ENCODE measurements at regions not wholly inside any gene's neighbourhood (a gene's known extent, or its start where the extent isn't known, plus 50 kb on each side); places are given as distances from the start of the nearest gene placed in this dataset.

GRCh38 chr12:126312457-126312856 is 1247.2 kb downstream of the AACS start:
- no peak for DNase-seq (ENCODE audit: insufficient read length, low spot score)
- TF ChIP-seq, protein P1, sequence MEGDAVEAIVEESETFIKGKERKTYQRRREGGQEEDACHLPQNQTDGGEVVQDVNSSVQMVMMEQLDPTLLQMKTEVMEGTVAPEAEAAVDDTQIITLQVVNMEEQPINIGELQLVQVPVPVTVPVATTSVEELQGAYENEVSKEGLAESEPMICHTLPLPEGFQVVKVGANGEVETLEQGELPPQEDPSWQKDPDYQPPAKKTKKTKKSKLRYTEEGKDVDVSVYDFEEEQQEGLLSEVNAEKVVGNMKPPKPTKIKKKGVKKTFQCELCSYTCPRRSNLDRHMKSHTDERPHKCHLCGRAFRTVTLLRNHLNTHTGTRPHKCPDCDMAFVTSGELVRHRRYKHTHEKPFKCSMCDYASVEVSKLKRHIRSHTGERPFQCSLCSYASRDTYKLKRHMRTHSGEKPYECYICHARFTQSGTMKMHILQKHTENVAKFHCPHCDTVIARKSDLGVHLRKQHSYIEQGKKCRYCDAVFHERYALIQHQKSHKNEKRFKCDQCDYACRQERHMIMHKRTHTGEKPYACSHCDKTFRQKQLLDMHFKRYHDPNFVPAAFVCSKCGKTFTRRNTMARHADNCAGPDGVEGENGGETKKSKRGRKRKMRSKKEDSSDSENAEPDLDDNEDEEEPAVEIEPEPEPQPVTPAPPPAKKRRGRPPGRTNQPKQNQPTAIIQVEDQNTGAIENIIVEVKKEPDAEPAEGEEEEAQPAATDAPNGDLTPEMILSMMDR (IDR thresholded peaks at IDR 0.05; ENCODE audit: insufficient read depth, missing control alignments): no peak
- FAIRE-seq: no peak

- DNase-seq (ENCODE audit: insufficient read length, low spot score) (no peak), FAIRE-seq (no peak)
- TF ChIP-seq, protein P1 (IDR thresholded peaks at IDR 0.05; ENCODE audit: insufficient read depth, missing control alignments): no peak
Measured at GRCh38 chr12:126316411-126316810, 1251.2 kb downstream of the AACS start.

- FAIRE-seq (no peak), DNase-seq (ENCODE audit: insufficient read length, low spot score) (no peak)
- TF ChIP-seq, protein P1 (IDR thresholded peaks at IDR 0.05; ENCODE audit: insufficient read depth, missing control alignments): no peak
Measured at GRCh38 chr12:126337556-126338441, 1272.6 kb downstream of the AACS start.

GRCh38 chr12:126342866-126343265 is 1277.6 kb downstream of the AACS start:
- TF ChIP-seq, protein P1 (IDR thresholded peaks at IDR 0.05; ENCODE audit: insufficient read depth, missing control alignments): no peak
- no peak for FAIRE-seq

GRCh38 chr12:126343321-126343720 is 1278.1 kb downstream of the AACS start:
- FAIRE-seq: no peak
- TF ChIP-seq, protein P1 (IDR thresholded peaks at IDR 0.05; ENCODE audit: insufficient read depth, missing control alignments): no peak
- DNase-seq (ENCODE audit: insufficient read length, low spot score): no peak

More at GRCh38 chr12:126342866-126343265, 1277.6 kb downstream of the AACS start:
- DNase-seq (ENCODE audit: insufficient read length, low spot score): no peak

- TF ChIP-seq, protein P1 (IDR thresholded peaks at IDR 0.05; ENCODE audit: insufficient read depth, missing control alignments): no peak
- FAIRE-seq (no peak), DNase-seq (ENCODE audit: insufficient read length, low spot score) (no peak)
Measured at GRCh38 chr12:126346087-126346486, 1280.9 kb downstream of the AACS start.

- FAIRE-seq (no peak), DNase-seq (ENCODE audit: insufficient read length, low spot score) (no peak)
- TF ChIP-seq, protein P1 (IDR thresholded peaks at IDR 0.05; ENCODE audit: insufficient read depth, missing control alignments): no peak
Measured at GRCh38 chr12:126347421-126347820, 1282.2 kb downstream of the AACS start.
